Activated T-helper 1 cell treated with anti-CD3 and anti-CD28 coated beads, Interleukin-12 subunit alpha, Interleukin-12 subunit beta, Interleukin-2, Interleukin-4 antibody, amounts not matched to agents 30 ng/mL and 10 ng/mL and 1 ng/mL, durations not matched to agents 14 hours and 24 hours and 36 hours (primary cell): ENCODE measurements at regions not wholly inside any gene's neighbourhood (a gene's known extent, or its start where the extent isn't known, plus 50 kb on each side); places are given as distances from the start of the nearest gene placed in this dataset.

ENCODE experiments used
- DNase-seq: peaks from one replicate; pipeline ENCODE4 v3.0.0; 2021; ENCODE audit warnings: low spot score
- H3K27ac Mint-ChIP-seq: one replicate; pipeline ENCODE4 v1.8.0; 2021; ENCODE audit warnings: mild to moderate bottlenecking, mixed read lengths
- H3K27me3 Mint-ChIP-seq: one replicate; pipeline ENCODE4 v1.8.0; 2022; ENCODE audit warnings: mild to moderate bottlenecking, moderate library complexity, mixed read lengths; ENCODE audit not compliant: insufficient read depth
- H3K36me3 Mint-ChIP-seq: one replicate; pipeline ENCODE4 v1.8.0; 2021; ENCODE audit warnings: low read depth, mixed read lengths
- H3K4me1 Mint-ChIP-seq: one replicate; pipeline ENCODE4 v1.8.0; 2021; ENCODE audit warnings: low read depth, mixed read lengths
- H3K4me3 Mint-ChIP-seq: one replicate; pipeline ENCODE4 v1.8.0; 2021; ENCODE audit warnings: mild to moderate bottlenecking, moderate library complexity, mixed read lengths
- H3K9me3 Mint-ChIP-seq: one replicate; pipeline ENCODE4 v1.8.0; 2021; ENCODE audit warnings: mixed read lengths
- intact Hi-C: fragments of 100-400 bp; cut with micrococcal nuclease; formaldehyde crosslinking; loops from one replicate; pipeline ENCODE4 v1.15.1; 2024

DNA sequence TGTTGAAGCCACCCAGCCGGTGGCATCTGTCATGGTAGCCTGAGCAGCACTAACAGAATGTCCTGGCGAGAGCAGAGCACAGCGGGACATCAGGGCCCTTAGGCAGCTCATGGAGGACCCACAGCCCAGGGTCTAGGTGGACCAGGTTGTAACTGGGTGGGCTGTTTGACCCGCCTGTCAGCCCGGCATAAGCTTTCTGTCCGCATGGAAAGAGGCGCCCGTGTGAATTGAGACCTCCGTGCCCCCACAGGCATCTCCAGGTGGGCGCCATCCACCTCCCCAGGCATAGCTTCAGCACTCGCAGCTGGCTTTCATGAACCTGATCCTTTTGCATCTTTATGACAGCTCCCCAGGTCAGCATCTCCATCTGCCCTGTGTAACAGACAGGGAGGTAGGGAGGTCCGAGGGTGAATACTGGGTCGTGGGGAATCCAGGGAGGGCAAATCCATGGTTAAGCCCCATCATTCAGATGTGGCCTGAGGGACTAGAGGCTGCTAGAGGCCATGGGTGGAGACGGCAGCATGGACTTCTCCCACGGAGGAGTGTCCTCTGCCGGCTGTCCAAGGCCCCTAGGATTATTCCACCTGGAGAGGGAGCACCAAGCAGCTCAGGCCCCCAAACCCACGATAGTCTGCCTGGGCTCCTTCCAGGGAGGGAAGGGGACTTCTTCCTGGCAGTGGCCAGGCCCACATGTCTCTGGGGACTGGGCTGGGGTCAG lies 371.6 kb upstream of the MKI67 start:
- Mint-ChIP-seq H3K4me3 (no peak overlapping the region), H3K9me3 (no peaks in the 10 kb centered on the region), H3K27me3 (no peaks in the 10 kb centered on the region), H3K4me1 (no peaks in the 10 kb centered on the region), H3K27ac (no peak overlapping the region), H3K36me3 (no peaks in the 10 kb centered on the region)
- DNase-seq: no peak
- intact Hi-C loops: no loop called here

DNA sequence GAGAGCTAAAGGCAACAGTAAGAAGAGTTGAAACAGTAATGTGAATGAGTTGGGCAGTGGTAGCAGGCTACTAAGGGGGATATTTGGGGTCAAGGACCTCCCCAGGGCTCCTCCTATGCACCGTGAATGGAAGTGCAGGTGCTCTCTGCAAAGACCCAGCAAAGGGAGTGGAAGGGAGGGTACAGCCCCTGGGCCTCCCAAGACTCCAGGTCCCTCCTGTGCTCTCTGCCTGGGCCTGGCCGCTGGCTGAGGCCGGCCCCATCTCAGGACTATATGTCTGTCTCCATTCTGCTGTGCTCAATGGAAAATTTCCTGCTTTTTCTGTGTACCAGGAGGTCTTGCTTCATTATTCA lies 372.1 kb upstream of the MKI67 start:
- no peaks in the 10 kb centered on the region for H3K36me3 Mint-ChIP-seq
- intact Hi-C loops: no loop called here
- no peaks in the 10 kb centered on the region for H3K4me1 Mint-ChIP-seq
- no peak overlapping the region for H3K4me3 Mint-ChIP-seq
- no peak overlapping the region for H3K27ac Mint-ChIP-seq
- DNase-seq: no peak
- no peaks in the 10 kb centered on the region for H3K27me3 Mint-ChIP-seq
- H3K9me3 Mint-ChIP-seq: no peaks in the 10 kb centered on the region

DNA sequence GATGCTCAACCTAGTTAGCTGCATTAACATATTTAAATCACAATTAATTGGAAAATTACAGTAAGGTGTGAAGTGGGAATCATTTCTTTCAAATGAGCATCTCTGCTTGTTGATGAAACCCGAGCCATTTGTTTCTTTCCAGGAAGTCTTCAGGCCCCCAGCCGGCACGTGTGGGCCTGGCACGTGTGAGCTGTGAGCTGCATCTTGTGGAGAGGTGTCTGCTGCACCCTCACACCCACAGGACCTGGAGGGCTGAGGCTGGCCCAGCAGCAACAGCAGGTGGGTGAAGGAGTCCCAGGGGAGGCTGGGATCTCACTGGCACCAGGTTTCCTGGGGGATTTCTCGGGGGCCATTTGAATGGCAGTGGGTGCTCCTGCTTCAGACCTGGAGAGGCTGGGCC lies 372.5 kb upstream of the MKI67 start:
- Mint-ChIP-seq H3K27ac (no peak overlapping the region), H3K4me1 (no peaks in the 10 kb centered on the region), H3K36me3 (no peaks in the 10 kb centered on the region), H3K9me3 (no peaks in the 10 kb centered on the region), H3K4me3 (no peak overlapping the region), H3K27me3 (no peaks in the 10 kb centered on the region)
- no peak for DNase-seq
- intact Hi-C loops: no loop called here

DNA sequence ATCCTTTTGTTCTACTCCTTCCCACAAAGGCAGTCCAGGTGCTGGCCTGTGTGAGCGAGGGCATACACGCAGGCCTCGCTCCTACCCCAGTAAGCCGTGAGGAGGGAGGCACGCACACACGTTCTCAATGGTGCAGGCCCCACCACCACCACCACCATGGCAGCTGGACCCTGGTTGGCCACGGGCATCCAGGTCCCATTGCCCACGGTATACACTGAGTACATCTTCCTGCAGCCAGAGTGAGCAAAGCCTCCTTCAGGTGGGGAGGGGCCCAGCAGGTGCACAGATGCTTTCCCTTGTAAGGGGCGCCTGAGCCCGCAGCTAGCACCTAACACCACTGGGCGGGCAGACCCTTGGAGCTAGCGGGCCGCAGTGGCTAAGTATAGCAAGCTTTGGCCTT lies 373.3 kb upstream of the MKI67 start:
- no peaks in the 10 kb centered on the region for H3K4me1 Mint-ChIP-seq
- H3K27ac Mint-ChIP-seq: no peak overlapping the region
- no peaks in the 10 kb centered on the region for H3K36me3 Mint-ChIP-seq
- H3K9me3 Mint-ChIP-seq: no peaks in the 10 kb centered on the region
- intact Hi-C loops: no loop called here
- no peak overlapping the region for H3K4me3 Mint-ChIP-seq
- DNase-seq: no peak
- no peaks in the 10 kb centered on the region for H3K27me3 Mint-ChIP-seq

DNA sequence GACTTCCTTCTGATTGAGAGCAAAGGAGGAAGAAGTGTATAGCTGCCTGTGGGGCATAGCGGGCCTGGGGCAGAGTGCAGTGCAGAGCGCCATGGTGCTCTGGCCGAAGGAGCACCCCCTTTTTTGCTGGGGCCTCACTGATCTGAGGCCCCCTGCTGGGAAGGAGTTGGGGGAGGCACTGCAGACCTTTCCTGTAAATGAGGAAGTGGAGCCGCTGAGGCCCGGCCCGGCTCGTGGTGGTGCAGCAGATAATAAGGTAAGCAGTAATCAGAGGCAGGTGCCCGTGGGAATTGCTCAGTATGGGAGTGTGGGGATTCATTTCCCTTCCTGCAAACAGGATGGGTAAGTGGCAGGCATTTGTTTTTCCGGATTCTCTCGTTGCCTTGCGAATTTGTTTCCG lies 373.7 kb upstream of the MKI67 start:
- no peak overlapping the region for H3K4me3 Mint-ChIP-seq
- H3K9me3 Mint-ChIP-seq: no peaks in the 10 kb centered on the region
- no peaks in the 10 kb centered on the region for H3K36me3 Mint-ChIP-seq

DNA sequence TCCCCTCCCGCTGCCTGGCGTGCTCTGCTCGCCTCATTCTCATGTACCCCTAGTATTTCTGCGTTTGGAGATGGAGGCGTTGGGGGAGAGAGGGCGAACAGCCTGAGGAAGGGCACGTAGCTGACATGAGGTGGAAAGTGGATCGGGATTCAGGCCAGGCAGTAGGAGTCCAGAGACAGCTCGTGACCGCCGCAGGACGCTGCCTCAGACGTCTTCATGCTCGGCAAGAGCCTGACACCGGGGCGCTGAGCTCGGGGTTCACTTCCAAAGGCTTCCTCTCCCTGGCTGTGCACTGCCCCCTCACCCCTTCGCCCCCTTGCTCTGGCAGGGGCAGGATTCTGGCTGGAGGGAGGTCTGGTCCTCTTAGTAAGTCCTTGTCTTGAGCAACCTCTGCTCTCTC lies 374.4 kb upstream of the MKI67 start:
- Mint-ChIP-seq H3K4me3 (no peak overlapping the region), H3K9me3 (no peaks in the 10 kb centered on the region), H3K27me3 (peaks cover 5% of the 10 kb centered on the region), H3K36me3 (no peaks in the 10 kb centered on the region), H3K4me1 (no peaks in the 10 kb centered on the region), H3K27ac (no peak overlapping the region)
- no peak for DNase-seq
- intact Hi-C loops: no loop called here

More for the DNA sequence above, 373.7 kb upstream of the MKI67 start:
- DNase-seq: no peak
- Mint-ChIP-seq H3K27ac (no peak overlapping the region), H3K27me3 (no peaks in the 10 kb centered on the region), H3K4me1 (no peaks in the 10 kb centered on the region)
- intact Hi-C loops: no loop called here

DNA sequence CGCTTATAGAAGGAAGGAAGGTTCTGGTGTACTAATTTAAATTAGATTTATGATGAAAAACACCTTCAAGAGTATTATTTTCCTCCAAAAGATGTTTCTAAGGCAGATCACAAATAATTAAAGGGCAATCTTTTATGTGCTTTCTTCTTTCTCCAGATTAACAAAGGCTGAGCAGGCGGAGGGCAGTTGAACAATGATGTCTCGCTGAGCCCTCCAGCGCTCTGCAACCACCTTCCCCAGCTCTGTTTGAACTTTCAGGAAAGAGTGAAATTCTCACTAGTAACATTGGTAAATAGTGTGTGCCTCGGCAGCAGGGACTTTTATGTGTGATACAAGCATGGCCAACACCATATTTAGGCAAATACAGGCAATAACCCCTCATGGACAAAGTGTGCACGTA lies 379.1 kb upstream of the MKI67 start:
- H3K27ac Mint-ChIP-seq: no peak overlapping the region
- DNase-seq: no peak
- H3K27me3 Mint-ChIP-seq: peaks cover 5% of the 10 kb centered on the region
- no peaks in the 10 kb centered on the region for H3K4me1 Mint-ChIP-seq
- no peaks in the 10 kb centered on the region for H3K36me3 Mint-ChIP-seq
- H3K9me3 Mint-ChIP-seq: no peaks in the 10 kb centered on the region
- intact Hi-C loops: no loop called here
- H3K4me3 Mint-ChIP-seq: no peak overlapping the region

DNA sequence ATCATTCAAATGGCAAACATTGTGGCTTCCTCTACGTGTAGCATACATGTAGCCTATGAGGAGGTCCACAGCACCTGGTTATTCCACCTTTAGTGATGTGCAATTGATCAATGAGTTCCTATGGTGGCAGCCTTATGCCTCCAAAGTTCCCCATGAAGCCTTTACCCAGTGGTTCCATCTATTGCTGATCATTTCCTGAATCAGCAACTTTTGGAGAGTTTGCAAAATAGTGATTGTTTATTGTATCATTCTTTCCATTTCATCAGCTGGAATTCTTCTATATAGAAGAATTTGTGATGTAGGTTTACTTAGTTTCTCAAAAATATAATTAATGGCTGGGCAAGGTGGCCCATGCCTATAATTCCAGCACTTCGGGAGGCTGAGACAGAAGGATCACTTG lies 380.2 kb upstream of the MKI67 start:
- Mint-ChIP-seq H3K27me3 (peaks cover 5% of the 10 kb centered on the region), H3K9me3 (no peaks in the 10 kb centered on the region), H3K4me3 (no peak overlapping the region), H3K27ac (no peak overlapping the region), H3K36me3 (no peaks in the 10 kb centered on the region), H3K4me1 (no peaks in the 10 kb centered on the region)
- intact Hi-C loops: no loop called here
- no peak for DNase-seq

DNA sequence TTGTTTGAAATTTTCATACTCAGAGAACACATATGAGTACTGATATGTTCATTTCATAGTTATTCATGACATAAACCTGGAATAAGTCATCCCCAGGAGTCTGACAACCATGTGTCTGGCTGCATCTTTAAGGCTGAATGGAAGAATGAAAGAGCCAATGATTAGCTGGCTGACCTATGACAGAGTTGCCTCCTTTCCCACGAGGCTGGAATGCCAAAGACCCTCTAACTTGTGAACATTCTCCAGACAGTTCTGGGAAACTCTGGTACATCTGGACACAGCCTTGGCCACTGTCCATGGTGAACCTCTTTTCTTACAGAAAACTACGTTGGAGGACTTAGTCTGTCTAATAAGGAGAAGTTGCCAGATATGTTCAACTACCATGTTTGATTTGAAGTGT lies 380.8 kb upstream of the MKI67 start:
- Mint-ChIP-seq H3K27me3 (peaks cover 5% of the 10 kb centered on the region), H3K4me1 (no peaks in the 10 kb centered on the region), H3K36me3 (no peaks in the 10 kb centered on the region), H3K4me3 (no peak overlapping the region), H3K27ac (no peak overlapping the region), H3K9me3 (no peaks in the 10 kb centered on the region)
- DNase-seq: no peak
- intact Hi-C loops: no loop called here

DNA sequence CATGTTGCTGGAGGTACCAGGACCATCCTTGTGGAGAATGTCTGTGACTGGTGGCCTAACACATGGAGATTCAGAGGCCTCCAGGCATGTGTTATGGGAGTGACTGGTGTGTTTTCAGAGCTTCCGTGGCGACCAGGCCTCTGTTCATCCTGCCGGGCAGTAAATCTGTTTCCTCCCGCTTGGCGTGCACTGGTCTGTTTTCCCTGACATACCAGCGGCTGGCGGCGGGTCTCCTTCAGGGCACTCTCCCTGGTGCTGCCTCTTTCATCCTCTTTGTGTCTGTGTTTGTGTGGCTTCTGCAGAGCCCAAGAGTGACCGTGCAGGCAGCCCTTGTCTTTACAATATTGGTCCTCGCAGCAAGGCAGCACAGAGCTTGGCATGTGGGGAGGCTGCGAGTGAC lies 385.1 kb upstream of the MKI67 start:
- Mint-ChIP-seq H3K4me1 (no peaks in the 10 kb centered on the region), H3K27me3 (no peaks in the 10 kb centered on the region), H3K27ac (no peak overlapping the region), H3K36me3 (no peaks in the 10 kb centered on the region), H3K4me3 (no peak overlapping the region), H3K9me3 (no peaks in the 10 kb centered on the region)
- intact Hi-C loops: no loop called here
- DNase-seq: no peak

DNA sequence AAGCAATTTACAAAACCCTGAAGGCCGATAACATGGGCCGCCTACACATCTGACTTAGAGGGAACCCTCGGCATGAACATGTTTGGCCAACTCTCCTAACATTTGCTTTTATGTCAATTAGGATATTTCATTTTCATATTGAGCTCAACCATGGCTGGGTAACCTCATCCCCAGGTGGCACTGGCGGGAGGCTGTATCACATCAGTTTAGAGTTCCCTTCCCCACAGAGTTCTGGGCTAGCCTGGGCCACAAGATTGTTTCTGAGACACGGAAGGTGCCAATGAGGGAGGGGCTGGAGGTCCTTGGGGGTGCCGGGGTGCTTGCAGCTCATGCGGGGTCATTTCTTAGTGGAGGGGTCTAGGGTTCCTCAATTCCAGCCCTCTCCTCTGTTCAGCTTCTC lies 386.5 kb upstream of the MKI67 start:
- Mint-ChIP-seq H3K9me3 (no peaks in the 10 kb centered on the region), H3K4me1 (no peaks in the 10 kb centered on the region), H3K36me3 (no peaks in the 10 kb centered on the region), H3K27ac (no peak overlapping the region), H3K4me3 (no peak overlapping the region), H3K27me3 (no peaks in the 10 kb centered on the region)
- intact Hi-C loops: no loop called here
- DNase-seq: no peak

DNA sequence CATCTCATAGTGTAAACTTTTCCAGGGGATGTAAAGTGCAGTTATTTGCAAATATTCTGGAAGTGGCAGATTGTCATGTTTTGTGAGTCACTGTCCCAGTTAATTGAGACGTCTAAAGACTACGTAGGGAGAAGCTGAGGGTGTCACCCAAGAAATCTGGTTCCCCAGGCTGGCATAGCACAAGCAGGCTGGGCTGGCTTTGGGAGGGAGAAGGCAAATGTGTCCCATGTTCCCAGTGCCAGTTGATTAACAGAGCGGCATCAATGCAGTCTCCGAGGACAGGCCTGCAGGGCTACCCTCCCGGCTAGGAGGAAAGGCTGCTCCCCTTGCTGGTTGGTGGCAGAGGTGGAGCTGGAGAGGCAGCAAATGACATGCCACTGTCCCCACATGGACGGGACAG lies 388.3 kb upstream of the MKI67 start:
- Mint-ChIP-seq H3K4me3 (no peak overlapping the region), H3K4me1 (no peaks in the 10 kb centered on the region), H3K27me3 (no peaks in the 10 kb centered on the region), H3K36me3 (no peaks in the 10 kb centered on the region), H3K9me3 (no peaks in the 10 kb centered on the region), H3K27ac (no peak overlapping the region)
- no peak for DNase-seq
- intact Hi-C loops: no loop called here

DNA sequence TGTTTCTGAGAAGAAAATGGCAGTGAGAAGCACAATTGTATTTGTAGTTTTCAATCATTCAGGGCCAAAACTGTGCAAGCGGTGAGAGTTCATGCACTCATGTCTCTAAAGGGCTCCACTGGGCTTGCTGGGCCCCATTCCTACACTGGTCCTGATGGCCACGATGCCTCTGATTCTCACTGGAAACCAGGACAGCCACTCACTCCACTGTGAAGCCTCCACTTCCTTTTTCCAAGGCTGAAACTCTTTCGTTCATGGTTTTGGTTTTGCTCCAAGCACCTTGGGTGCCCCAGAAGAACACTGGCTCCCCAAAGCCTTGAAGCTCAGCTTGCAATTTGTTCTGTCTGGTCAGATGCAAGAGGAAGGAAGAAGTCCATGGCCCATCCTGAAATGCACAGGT lies 390.0 kb upstream of the MKI67 start:
- no peaks in the 10 kb centered on the region for H3K4me1 Mint-ChIP-seq
- no peak for DNase-seq
- intact Hi-C loops: no loop called here
- no peaks in the 10 kb centered on the region for H3K9me3 Mint-ChIP-seq
- no peak overlapping the region for H3K27ac Mint-ChIP-seq
- no peak overlapping the region for H3K4me3 Mint-ChIP-seq
- no peaks in the 10 kb centered on the region for H3K27me3 Mint-ChIP-seq
- no peaks in the 10 kb centered on the region for H3K36me3 Mint-ChIP-seq

DNA sequence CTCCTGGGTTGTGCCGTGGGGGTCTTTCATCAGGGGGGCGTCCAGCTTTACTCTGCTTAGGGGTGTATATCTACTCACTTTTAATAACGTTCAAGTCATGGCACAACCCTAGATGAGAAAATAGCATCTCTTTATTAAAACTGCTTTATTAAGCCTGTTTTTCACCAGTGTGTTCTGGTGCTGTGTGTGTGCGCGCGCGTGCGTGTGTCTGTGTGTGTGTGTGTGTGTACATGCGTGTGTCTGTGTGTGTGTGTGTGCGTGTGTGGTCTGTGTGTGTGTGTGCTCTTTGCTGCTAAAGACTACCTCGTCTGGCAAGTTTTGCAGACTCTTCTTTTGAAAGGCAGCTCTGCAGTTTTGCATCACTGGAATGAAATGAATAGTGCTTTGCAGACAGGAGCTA lies 390.9 kb upstream of the MKI67 start:
- no peaks in the 10 kb centered on the region for H3K36me3 Mint-ChIP-seq
- H3K4me3 Mint-ChIP-seq: no peak overlapping the region
- no peaks in the 10 kb centered on the region for H3K4me1 Mint-ChIP-seq
- intact Hi-C loops: no loop called here
- no peaks in the 10 kb centered on the region for H3K9me3 Mint-ChIP-seq
- H3K27ac Mint-ChIP-seq: no peak overlapping the region
- DNase-seq: no peak
- no peaks in the 10 kb centered on the region for H3K27me3 Mint-ChIP-seq
